ENCODE measurements at regions not wholly inside any gene's neighbourhood (a gene's known extent, or its start where the extent isn't known, plus 50 kb on each side); places are given as distances from the start of the nearest gene placed in this dataset.
"Not testable (repeated sequence)": the region's sequence is repeated elsewhere in the genome, so short reads cannot be mapped to it uniquely, and the experiment has no call there.

- no peak for DNase-seq
These were observed 392.1 kb upstream of the CCL2 start for GRCh38 chr17:33862772-33863602.

- DNase-seq, result no peak
These were observed 390.3 kb upstream of the CCL2 start for GRCh38 chr17:33864758-33865229.

GRCh38 chr17:33868899-33869298 lies 386.2 kb upstream of the CCL2 start:
- no peak for DNase-seq

GRCh38 chr17:33870936-33871335 lies 384.1 kb upstream of the CCL2 start:
- DNase-seq, result no peak

- DNase-seq, result no peak
These were observed 383.2 kb upstream of the CCL2 start for GRCh38 chr17:33871720-33872540.

- DNase-seq, result no peak
These were observed 381.9 kb upstream of the CCL2 start for GRCh38 chr17:33873201-33873617.

GRCh38 chr17:33874617-33875060 lies 380.4 kb upstream of the CCL2 start:
- no peak for DNase-seq

- no peak for DNase-seq
These were observed 379.1 kb upstream of the CCL2 start for GRCh38 chr17:33875973-33876372.

GRCh38 chr17:33882273-33882672 lies 372.8 kb upstream of the CCL2 start:
- DNase-seq, result not testable (repeated sequence)

GRCh38 chr17:33882677-33883076 lies 372.4 kb upstream of the CCL2 start:
- DNase-seq, result not testable (repeated sequence)

- no peak for DNase-seq
These were observed 366.6 kb upstream of the CCL2 start for GRCh38 chr17:33888455-33888854.

- DNase-seq, result no peak
These were observed 366.0 kb upstream of the CCL2 start for GRCh38 chr17:33889040-33889439.

- DNase-seq, result no peak
These were observed 365.3 kb upstream of the CCL2 start for GRCh38 chr17:33889766-33890165.

- DNase-seq, result no peak
These were observed 362.1 kb upstream of the CCL2 start for GRCh38 chr17:33892717-33893591.

GRCh38 chr17:33895491-33895890 lies 359.6 kb upstream of the CCL2 start:
- DNase-seq, result no peak

- no peak for DNase-seq
These were observed 358.8 kb upstream of the CCL2 start for GRCh38 chr17:33896263-33896662.

- no peak for DNase-seq
These were observed 354.0 kb upstream of the CCL2 start for GRCh38 chr17:33901085-33901484.

GRCh38 chr17:33902901-33903449 lies 352.1 kb upstream of the CCL2 start:
- DNase-seq, result no peak

- DNase-seq, result no peak
These were observed 350.6 kb upstream of the CCL2 start for GRCh38 chr17:33904476-33904875.

- DNase-seq, result no peak
These were observed 349.7 kb upstream of the CCL2 start for GRCh38 chr17:33905338-33905800.

GRCh38 chr17:33908363-33909064 lies 346.6 kb upstream of the CCL2 start:
- no peak for DNase-seq
